Hematopoietic multipotent progenitor cell (in vitro differentiated cells): ENCODE measurements at regions not wholly inside any gene's neighbourhood (a gene's known extent, or its start where the extent isn't known, plus 50 kb on each side); places are given as distances from the start of the nearest gene placed in this dataset.

Experiments
- DNase-seq, 3 donors: peaks; one replicate each; pipeline ENCODE4 v3.0.0-alpha.2; 2011 to 2015; ENCODE audit warnings: low read depth in 2 of 3, low spot score in 2 of 3

GRCh38 chr18:53937037-53937436, 287.4 kb downstream of the MBD2 start:
- DNase-seq, result no peak

- DNase-seq, result no peak
These were observed 288.7 kb downstream of the MBD2 start for GRCh38 chr18:53935803-53936202.

GRCh38 chr18:53935399-53935798, 289.1 kb downstream of the MBD2 start:
- DNase-seq, result no peak

DNA sequence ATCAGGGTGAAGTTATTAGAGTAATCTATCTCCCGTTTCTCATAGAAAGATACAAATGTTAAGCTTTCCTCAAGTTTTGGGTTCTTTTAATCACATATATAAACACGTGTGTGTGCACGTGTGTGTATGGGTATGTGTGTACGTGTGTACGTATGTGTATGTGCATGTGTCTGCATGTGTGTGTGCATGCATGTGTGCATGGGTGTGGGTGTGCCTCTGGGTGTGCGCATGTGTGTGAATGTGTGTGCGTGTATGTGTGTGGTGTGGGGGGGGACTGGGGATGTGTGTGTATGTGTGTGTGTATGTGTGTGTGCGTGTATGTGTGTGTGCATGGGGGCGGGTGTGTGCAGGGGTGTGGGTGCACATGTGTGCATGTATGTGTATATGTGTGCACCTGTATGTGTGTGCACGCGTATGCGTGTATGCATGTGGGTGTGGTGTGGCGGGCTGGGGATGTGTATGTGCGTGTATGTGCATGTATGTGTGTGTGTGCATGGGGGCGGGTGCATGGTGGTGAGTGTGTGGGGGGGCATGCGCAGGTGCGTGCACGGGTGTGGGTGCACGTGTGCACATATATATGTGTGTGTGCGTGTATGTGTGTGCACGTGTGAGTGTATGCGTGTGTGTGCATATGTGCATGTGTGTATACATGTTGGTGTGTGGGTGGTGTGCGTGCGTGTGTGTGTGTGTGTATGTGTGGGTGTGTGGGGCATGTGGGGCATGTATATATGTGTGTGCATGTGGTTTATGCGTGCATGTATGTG, 304.0 kb downstream of the MBD2 start:
- no peak for DNase-seq

- no peak for DNase-seq
These were observed 306.4 kb downstream of the MBD2 start for GRCh38 chr18:53918091-53918490.

DNA sequence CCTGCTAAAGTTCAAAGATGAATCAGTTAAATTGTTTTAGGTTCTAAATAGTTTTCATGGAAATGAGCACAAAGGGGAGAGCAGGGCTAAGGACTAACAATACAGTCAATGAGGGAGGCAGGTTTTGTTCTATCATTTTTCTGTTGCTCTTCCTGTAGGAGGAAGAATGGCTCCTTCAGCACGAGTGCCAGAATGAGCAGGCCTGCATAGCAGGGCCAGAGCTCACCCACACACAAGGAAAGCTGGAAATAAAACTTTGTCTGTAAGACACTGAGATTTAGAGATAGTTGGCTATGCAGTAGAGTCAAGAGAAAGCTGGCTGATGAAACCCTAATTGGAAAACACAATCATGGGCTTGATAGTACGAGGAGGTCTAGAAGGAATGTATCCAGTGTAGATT, 313.3 kb downstream of the MBD2 start:
- DNase-seq, result no peak

DNA sequence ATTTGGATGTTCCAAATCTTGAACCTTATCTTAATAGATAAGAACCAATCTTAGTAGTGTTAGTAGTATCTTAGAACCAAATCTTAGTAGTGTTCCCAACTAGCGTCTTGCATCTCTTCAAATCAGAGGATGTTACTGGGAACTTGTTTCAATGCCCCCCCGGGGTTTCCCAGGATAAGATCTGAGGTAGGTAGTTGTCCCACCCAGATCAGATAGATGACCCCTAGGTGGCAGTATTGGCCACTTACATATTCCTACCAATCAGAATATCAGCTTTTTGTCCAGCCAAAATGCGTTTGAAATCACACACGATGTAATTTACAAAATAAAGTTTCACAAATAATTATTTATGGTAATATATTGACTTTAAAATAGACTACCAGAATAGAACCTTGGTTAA, 314.8 kb downstream of the MBD2 start:
- peak in 1 of 3 donors; percentile 17 for DNase-seq

DNA sequence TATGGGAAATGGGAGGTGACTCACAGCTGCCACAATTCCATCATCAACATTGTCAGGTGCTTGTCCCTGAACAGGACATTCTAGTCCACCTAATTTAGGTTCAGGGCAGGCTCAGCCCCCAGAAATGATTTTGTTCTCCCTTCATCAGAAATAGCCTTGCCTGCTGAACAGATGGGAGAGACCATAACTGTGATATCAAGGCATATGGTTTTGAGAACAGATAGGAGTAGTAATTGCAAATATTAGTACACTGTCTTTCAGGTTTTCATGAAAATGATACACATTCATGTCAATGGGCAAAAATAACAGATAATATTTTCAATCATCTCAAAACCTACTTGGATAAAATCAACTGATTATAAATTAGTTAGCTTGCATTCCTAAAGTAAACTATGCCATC, 316.5 kb downstream of the MBD2 start:
- DNase-seq, result no peak

DNA sequence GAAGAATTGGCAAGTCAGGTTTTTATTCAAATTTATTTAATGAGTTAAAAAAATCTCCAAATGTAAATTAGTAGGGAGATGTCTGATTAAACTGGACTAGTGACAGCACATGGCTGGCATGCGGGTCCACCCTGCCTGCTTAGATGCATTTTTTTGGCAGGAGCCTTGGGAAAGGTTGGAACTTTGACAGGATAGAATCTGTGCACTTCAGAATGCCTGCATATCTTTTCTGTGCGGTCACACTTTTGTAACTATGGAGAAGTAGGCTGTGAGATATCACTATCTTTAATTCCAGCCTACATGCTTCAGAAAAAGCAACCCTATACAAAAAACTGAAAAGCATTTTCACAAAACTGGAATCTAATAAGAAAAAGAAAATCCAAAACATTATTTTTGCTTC, 317.8 kb downstream of the MBD2 start:
- no peak for DNase-seq

DNA sequence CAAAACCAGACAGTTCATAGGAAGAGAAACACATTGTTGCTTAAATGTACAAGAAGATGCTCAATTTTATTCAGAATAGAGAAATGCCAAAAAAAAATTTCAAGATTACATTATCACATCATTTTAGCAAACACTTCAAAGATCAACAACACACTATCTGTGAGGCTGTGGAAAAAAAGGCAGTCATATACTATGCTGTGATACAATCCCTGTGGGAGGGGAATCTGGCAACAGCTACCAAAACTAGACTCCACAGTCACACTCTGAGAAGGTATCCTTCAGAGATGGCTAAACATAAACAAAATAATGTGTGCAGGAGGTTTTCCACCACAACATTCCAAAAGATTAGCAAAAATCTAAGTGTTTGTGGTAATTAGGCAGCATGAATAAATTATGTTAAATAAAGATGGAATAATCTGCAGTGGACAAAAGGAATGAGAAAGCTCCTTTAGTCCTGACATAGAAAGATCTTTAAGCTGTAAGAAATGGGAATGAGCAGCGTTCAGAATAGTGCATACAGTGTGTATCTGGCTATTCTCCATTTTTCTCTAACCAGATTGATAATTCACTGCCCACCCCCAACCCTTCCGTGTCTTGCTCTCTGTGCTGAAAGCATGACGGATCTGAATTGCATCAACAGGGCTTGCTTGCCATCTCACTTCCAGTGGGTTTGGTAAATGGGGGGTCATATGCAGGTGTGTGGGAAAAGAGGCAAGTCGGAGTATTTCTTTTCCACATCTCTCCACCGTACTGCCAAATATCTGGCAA, 329.6 kb downstream of the MBD2 start:
- no peak for DNase-seq

DNA sequence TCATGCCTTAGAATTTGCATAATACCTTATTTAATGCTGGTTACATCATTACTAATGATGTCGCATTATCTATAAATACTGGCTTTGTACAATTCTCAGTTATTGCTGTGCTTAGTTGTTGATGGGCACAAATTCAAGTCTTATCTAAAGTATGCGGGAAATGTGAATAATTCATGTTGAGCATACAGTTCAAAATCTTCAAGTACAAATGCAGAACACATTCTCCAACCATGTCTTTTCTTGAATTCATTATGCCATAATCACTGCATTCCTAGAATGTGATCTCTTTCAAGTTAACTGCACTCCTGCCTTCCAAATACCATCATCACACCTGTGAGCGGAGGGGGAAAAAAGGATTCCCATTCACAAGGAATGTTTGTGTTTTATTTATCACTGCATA, 337.0 kb downstream of the MBD2 start:
- no peak for DNase-seq

DNA sequence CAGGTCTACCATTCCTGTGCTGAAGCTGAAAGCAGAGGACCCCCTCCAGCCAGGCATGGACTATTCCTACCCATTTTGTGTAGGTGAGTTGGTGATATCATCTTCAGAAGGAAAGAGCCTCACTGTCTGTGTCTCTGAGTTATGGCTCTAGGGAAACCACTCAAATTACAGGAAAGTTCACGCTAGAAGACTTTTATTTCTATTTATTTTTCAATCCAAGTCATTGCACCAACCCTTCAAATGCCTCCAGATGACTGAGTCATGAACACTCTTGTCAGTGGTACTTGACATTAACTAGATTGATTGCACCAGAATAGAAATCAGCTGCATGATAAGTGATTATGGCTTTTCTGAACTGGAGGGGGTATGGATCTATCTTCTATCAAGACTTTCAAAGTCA, 338.4 kb downstream of the MBD2 start:
- no peak for DNase-seq

GRCh38 chr18:53883771-53884170, 340.7 kb downstream of the MBD2 start:
- no peak for DNase-seq

DNA sequence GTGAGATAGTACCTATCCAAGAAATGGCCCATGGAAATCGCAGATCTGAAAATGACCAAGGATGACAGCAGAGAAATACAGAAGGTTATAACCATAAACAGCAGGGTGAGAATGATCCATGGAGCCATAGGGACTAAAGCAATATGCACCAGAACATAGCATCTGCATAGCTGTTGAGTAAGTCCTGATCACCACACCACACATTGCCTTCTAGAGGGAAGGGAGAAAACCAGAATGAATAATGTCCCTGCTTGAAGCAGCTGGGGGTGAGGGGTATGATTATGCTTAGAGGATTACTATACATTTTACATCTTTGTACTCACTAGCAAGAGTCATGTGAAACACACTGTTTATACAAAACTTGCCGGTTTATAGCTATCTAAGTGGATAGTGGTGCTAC, 350.4 kb downstream of the MBD2 start:
- no peak for DNase-seq

DNA sequence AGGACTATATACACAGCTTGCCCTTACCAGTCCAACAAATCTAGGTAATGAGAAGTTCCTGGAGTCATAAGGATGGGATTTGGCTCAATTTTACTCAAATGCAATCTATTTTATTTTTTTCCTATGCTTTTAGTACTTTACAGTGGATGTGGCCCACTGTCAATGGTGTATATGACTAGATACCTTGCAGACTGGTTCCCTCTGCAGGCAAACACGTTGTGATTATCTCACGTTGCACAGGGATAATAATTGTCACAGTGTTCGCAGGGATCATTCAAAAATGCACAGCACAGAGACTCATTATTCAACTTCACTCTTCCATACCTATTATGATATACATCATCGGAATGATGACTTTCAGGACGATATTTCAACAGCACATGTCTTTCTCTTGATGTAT, 359.7 kb downstream of the MBD2 start:
- no peak for DNase-seq

DNA sequence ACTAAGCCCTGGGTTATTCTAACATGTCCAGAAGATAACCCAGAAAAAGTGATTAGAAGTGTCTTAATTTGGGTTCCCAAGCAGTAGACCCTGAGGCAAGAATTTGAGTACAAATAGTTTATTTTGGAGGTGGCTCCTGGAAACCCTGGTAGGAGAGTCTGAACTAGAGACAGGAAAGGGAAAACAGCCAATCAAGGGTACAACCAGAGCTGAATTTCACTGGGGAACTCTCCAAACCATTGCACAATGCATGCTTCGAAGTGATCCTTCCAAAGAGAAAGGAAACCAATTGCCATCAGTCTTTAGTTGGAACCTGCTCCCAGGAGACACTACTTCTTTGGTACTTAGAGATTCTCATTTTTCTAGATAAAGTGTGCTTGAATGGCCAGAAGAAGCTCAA, 361.5 kb downstream of the MBD2 start:
- no peak for DNase-seq

GRCh38 chr18:53861185-53861584, 363.3 kb downstream of the MBD2 start:
- DNase-seq, result peak in 1 of 3 donors; percentile 22

DNA sequence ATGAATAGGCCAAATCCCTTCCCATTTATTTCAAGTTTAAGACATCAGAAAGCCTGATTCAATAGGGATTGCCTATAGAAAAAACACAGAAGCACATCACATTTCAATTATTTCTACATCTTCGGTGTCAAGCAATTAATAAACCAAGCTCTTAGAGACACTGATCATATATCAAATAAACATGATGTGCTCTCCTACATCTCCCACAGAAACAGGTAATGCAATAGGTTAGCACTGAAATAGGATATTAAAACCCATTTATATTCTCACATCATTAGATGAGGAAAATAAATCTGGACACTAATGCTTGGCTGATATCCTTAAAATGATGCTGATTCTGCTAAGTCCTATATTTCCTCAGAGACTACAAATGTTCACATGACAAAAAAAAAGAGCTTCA, 364.7 kb downstream of the MBD2 start:
- no peak for DNase-seq

GRCh38 chr18:53850902-53851301, 373.6 kb downstream of the MBD2 start:
- no peak for DNase-seq

- no peak for DNase-seq
These were observed 380.7 kb downstream of the MBD2 start for GRCh38 chr18:53843763-53844162.

- DNase-seq, result no peak
These were observed 381.2 kb downstream of the MBD2 start for GRCh38 chr18:53843113-53843760.

DNA sequence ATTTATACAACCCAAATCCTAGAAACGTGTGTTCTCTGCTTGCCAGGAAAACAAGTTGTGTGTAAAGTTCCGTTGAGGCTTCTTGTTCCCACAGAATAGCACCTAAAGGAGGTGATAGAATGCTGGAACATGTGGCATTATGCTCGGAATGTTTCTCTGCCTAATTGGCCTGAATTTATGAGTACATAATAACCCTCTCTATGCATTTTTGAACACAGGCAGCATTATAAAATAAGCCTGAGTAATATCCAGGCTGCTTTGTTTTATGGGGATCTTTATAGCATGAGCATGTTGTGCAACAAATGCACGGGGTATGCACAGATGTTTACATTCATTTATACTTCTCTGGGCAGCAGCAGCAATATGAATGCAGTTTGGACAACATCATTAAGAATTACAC, 385.7 kb downstream of the MBD2 start:
- DNase-seq, result no peak
